Kidney (tissue), 13 donors: ENCODE measurements at regions not wholly inside any gene's neighbourhood (a gene's known extent, or its start where the extent isn't known, plus 50 kb on each side); places are given as distances from the start of the nearest gene placed in this dataset.

Experiments
- DNase-seq, 5 donors: peaks; one replicate each; pipeline ENCODE4 v3.0.0-alpha.2; 2013 to 2020
- FAIRE-seq: peaks from 2 replicates; lab custom pipeline; 2012; peaks lifted over from hg19 to GRCh38; lab: Jason Lieb, UNC
- H3K27ac ChIP-seq, 2 donors: one replicate each; pipeline ENCODE4 v1.7.0; 2013; ENCODE audit warnings: low read depth in 2 of 2, low read length in 2 of 2, inconsistent platforms in 1 of 2
- H3K27me3 ChIP-seq: one replicate; pipeline ENCODE4 v1.7.1; 2013; ENCODE audit warnings: low read length, inconsistent platforms; ENCODE audit not compliant: control insufficient read depth, insufficient read depth
- H3K36me3 ChIP-seq, 3 donors: one replicate each; pipeline versions ENCODE4 v1.7.0 to v1.7.1; 2013; ENCODE audit warnings: low read length in 3 of 3, control low read depth in 1 of 3, inconsistent platforms in 1 of 3; ENCODE audit not compliant: insufficient read depth in 3 of 3, control insufficient read depth in 2 of 3
- H3K4me1 ChIP-seq, 3 donors: one replicate each; pipeline versions ENCODE4 v1.7.0 to v1.7.1; 2013; ENCODE audit warnings: low read length in 3 of 3, inconsistent platforms in 1 of 3, low read depth in 1 of 3; ENCODE audit not compliant: control insufficient read depth in 2 of 3, insufficient read depth in 2 of 3
- H3K4me3 ChIP-seq, 3 donors: one replicate each; pipeline versions ENCODE4 v1.7.0 to v1.8.1; 2013; ENCODE audit warnings: low read length in 3 of 3, control low read depth in 1 of 3, inconsistent platforms in 1 of 3
- H3K9ac ChIP-seq, 3 donors: one replicate each; pipeline versions ENCODE4 v1.7.0 to v1.7.1; 2013; ENCODE audit warnings: low read length in 3 of 3, control low read depth in 1 of 3, inconsistent platforms in 1 of 3
- H3K9me3 ChIP-seq, 3 donors: one replicate each; pipeline versions ENCODE4 v1.7.0 to v1.7.1; 2013; ENCODE audit warnings: low read length in 3 of 3, control low read depth in 1 of 3, inconsistent platforms in 1 of 3; ENCODE audit not compliant: control insufficient read depth in 2 of 3, insufficient read depth in 1 of 3
- CTCF ChIP-seq: IDR thresholded peaks from 3 replicates; pipeline ENCODE4 v1.5.1; 2012; ENCODE audit warnings: mild to moderate bottlenecking, moderate library complexity, borderline replicate concordance; ENCODE audit not compliant: insufficient read depth; ENCODE audit errors: extremely low read depth
- intact Hi-C: fragments of 100-400 bp; cut with DNase I; formaldehyde crosslinking; loops from one replicate; pipeline ENCODE4 v1.11.1; 2022
- donor health status: control.
- donor health status: control.
- donor health status: control.
- donor health status: control.
- donor health status: control.
- donor health status: DM: yes; HTN: yes; CAD: no.
- donor health status: Normal renal cell carcinoma (clear cell type).

GRCh38 chr12:90342081-90342480 is 612.9 kb downstream of the CCER1 start:
- Histone ChIP-seq H3K36me3 (no peaks in the 10 kb centered on the region), H3K27ac (no peak overlapping the region), H3K4me3 (no peak overlapping the region), H3K9me3 (no peaks in the 10 kb centered on the region), H3K9ac (no peak overlapping the region), H3K4me1 (no peaks in the 10 kb centered on the region), H3K27me3 (no peaks in the 10 kb centered on the region)
- no peak for TF ChIP-seq CTCF
- no peak for DNase-seq
- FAIRE-seq, result no peak
- intact Hi-C loops, result no loop called here

DNA sequence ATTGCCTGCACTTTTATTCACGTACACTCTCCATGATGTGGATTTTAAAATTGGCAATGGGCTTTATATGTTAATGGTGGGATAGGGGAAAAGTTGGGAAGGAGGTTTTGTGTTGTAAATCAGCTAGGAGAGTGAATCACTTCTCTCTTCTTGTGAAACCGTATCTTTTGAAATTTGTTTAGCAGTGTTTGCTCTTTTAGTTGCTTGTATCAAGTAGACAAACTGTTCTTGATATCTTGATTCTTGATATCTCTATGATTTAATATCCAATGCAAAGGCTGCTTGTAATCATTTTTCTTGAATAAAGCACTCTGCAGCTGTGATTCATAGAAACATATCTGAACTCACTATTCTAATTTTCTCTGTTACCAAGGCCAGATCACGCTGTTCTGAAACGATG is 615.1 kb downstream of the CCER1 start:
- intact Hi-C loops, result no loop called here
- TF ChIP-seq CTCF, result no peak
- H3K36me3 ChIP-seq, result no peaks in the 10 kb centered on the region
- FAIRE-seq (no peak), DNase-seq (no peak)
- H3K9ac ChIP-seq, result no peak overlapping the region
- no peak overlapping the region for H3K27ac ChIP-seq
- no peaks in the 10 kb centered on the region for H3K9me3 ChIP-seq
- H3K4me3 ChIP-seq, result no peak overlapping the region
- H3K4me1 ChIP-seq, result no peaks in the 10 kb centered on the region
- H3K27me3 ChIP-seq, result no peaks in the 10 kb centered on the region

GRCh38 chr12:90338365-90338764 is 616.6 kb downstream of the CCER1 start:
- intact Hi-C loops, result no loop called here
- DNase-seq, result no peak

More at GRCh38 chr12:90338365-90338764, 616.6 kb downstream of the CCER1 start:
- H3K9me3 ChIP-seq, result no peaks in the 10 kb centered on the region
- no peak overlapping the region for H3K4me3 ChIP-seq
- no peaks in the 10 kb centered on the region for H3K27me3 ChIP-seq
- no peaks in the 10 kb centered on the region for H3K36me3 ChIP-seq
- no peak for FAIRE-seq
- TF ChIP-seq CTCF, result no peak
- no peaks in the 10 kb centered on the region for H3K4me1 ChIP-seq
- H3K9ac ChIP-seq, result no peak overlapping the region
- H3K27ac ChIP-seq, result no peak overlapping the region
